ENCODE measurements at regions not wholly inside any gene's neighbourhood (a gene's known extent, or its start where the extent isn't known, plus 50 kb on each side); places are given as distances from the start of the nearest gene placed in this dataset.
"Not testable (repeated sequence)": the region's sequence is repeated elsewhere in the genome, so short reads cannot be mapped to it uniquely, and the experiment has no call there.

- H3K4me1 Mint-ChIP-seq (ENCODE audit: low read depth), result peaks cover 6% of the 10 kb centered on the region
These were observed 148.0 kb downstream of the USP46 start for GRCh38 chr4:52510939-52511565.

GRCh38 chr4:52511825-52512224 lies 147.3 kb downstream of the USP46 start:
- Mint-ChIP-seq H3K27ac (no peak overlapping the region), H3K36me3 (ENCODE audit: insufficient read depth) (no peaks in the 10 kb centered on the region), H3K27me3 (no peaks in the 10 kb centered on the region), H3K4me3 (ENCODE audit: low read depth) (no peak overlapping the region), H3K9me3 (ENCODE audit: low read depth) (peaks cover 6% of the 10 kb centered on the region), H3K4me1 (ENCODE audit: low read depth) (peaks cover 6% of the 10 kb centered on the region)
- no peak for DNase-seq (ENCODE audit: low spot score, unreplicated experiment)
- no peak for TF ChIP-seq CTCF (IDR thresholded peaks at IDR 0.05; ENCODE audit: unreplicated experiment)

More at GRCh38 chr4:52510939-52511565, 148.0 kb downstream of the USP46 start:
- no peak for TF ChIP-seq CTCF (IDR thresholded peaks at IDR 0.05; ENCODE audit: unreplicated experiment)
- H3K27me3 Mint-ChIP-seq, result no peaks in the 10 kb centered on the region
- no peaks in the 10 kb centered on the region for H3K36me3 Mint-ChIP-seq (ENCODE audit: insufficient read depth)
- no peak overlapping the region for H3K4me3 Mint-ChIP-seq (ENCODE audit: low read depth)
- H3K27ac Mint-ChIP-seq, result no peak overlapping the region
- DNase-seq (ENCODE audit: low spot score, unreplicated experiment), result no peak
- peaks cover 6% of the 10 kb centered on the region for H3K9me3 Mint-ChIP-seq (ENCODE audit: low read depth)

- no peak overlapping the region for H3K27ac Mint-ChIP-seq
- no peak for DNase-seq (ENCODE audit: low spot score, unreplicated experiment)
- H3K9me3 Mint-ChIP-seq (ENCODE audit: low read depth), result peaks cover 3% of the 10 kb centered on the region
- H3K4me1 Mint-ChIP-seq (ENCODE audit: low read depth), result peaks cover 6% of the 10 kb centered on the region
- TF ChIP-seq CTCF (IDR thresholded peaks at IDR 0.05; ENCODE audit: unreplicated experiment), result no peak
- no peak overlapping the region for H3K4me3 Mint-ChIP-seq (ENCODE audit: low read depth)
- no peaks in the 10 kb centered on the region for H3K27me3 Mint-ChIP-seq
- H3K36me3 Mint-ChIP-seq (ENCODE audit: insufficient read depth), result no peaks in the 10 kb centered on the region
These were observed 146.8 kb downstream of the USP46 start for GRCh38 chr4:52512291-52512690.

- H3K9me3 Mint-ChIP-seq (ENCODE audit: low read depth), result peaks cover 15% of the 10 kb centered on the region
- H3K4me3 Mint-ChIP-seq (ENCODE audit: low read depth); H3K36me3 Mint-ChIP-seq (ENCODE audit: insufficient read depth); H3K4me1 Mint-ChIP-seq (ENCODE audit: low read depth); H3K27me3 Mint-ChIP-seq: not testable (repeated sequence)
- DNase-seq (ENCODE audit: low spot score, unreplicated experiment), result peak; percentile 29
- peak overlapping the region; percentile 36 for H3K27ac Mint-ChIP-seq
These were observed 137.0 kb downstream of the USP46 start for GRCh38 chr4:52522093-52522492.

- DNase-seq (ENCODE audit: low spot score, unreplicated experiment), result no peak
- peaks cover 2% of the 10 kb centered on the region for H3K36me3 Mint-ChIP-seq (ENCODE audit: insufficient read depth)
- no peak overlapping the region for H3K4me3 Mint-ChIP-seq (ENCODE audit: low read depth)
- H3K4me1 Mint-ChIP-seq (ENCODE audit: low read depth), result no peaks in the 10 kb centered on the region
- H3K9me3 Mint-ChIP-seq (ENCODE audit: low read depth), result peaks cover 15% of the 10 kb centered on the region
- no peak overlapping the region for H3K27ac Mint-ChIP-seq
- peak; percentile 13 for TF ChIP-seq CTCF (IDR thresholded peaks at IDR 0.05; ENCODE audit: unreplicated experiment)
- H3K27me3 Mint-ChIP-seq, result no peaks in the 10 kb centered on the region
These were observed 129.1 kb downstream of the USP46 start for GRCh38 chr4:52529983-52530382.

GRCh38 chr4:52535793-52536192 lies 123.3 kb downstream of the USP46 start:
- no peak for TF ChIP-seq CTCF (IDR thresholded peaks at IDR 0.05; ENCODE audit: unreplicated experiment)

More at GRCh38 chr4:52535793-52536192, 123.3 kb downstream of the USP46 start:
- Mint-ChIP-seq H3K4me1 (ENCODE audit: low read depth) (no peaks in the 10 kb centered on the region), H3K9me3 (ENCODE audit: low read depth) (no peaks in the 10 kb centered on the region), H3K27me3 (no peaks in the 10 kb centered on the region), H3K36me3 (ENCODE audit: insufficient read depth) (no peaks in the 10 kb centered on the region), H3K27ac (peak overlapping the region; percentile 41), H3K4me3 (ENCODE audit: low read depth) (no peak overlapping the region)
- no peak for DNase-seq (ENCODE audit: low spot score, unreplicated experiment)

All from progenitor cell of endocrine pancreas (in vitro differentiated cells).